ENCODE measurements at regions not wholly inside any gene's neighbourhood (a gene's known extent, or its start where the extent isn't known, plus 50 kb on each side); places are given as distances from the start of the nearest gene placed in this dataset.
"Not testable (repeated sequence)": the region's sequence is repeated elsewhere in the genome, so short reads cannot be mapped to it uniquely, and the experiment has no call there.

DNA sequence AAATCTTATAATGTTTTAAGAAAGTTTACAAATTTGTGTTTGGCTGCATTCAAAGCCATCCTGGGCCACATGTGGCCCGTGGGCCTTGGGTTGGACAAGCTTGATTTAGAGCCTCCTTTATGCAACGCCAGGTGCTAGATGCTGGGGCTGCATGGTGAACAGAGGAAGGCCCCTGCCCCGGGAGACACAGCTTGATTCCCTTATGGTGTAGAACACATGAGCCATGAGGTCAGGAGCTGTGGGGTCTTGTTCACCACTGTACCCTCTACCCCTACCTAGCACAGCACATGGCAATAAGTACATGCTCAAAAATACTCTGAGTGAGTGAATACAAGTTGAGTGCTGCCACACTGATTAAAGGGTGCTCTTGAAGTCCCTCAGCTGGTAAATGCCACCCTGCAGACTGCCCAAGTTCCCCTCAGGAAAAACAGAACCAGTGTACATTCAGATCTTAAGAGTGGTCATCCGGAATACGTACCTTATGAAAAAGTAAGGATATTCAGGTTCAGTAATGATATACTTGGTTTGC is 71.9 kb downstream of the ARRDC3 start:
- no peak for DNase-seq (ENCODE audit: low spot score)
- H3K4me1 Mint-ChIP-seq (ENCODE audit: unreplicated experiment): peaks cover 16% of the 10 kb centered on the region
- H3K27ac Mint-ChIP-seq (ENCODE audit: unreplicated experiment): no peak overlapping the region
- H3K4me3 Mint-ChIP-seq (ENCODE audit: unreplicated experiment): no peak overlapping the region
- no peaks in the 10 kb centered on the region for H3K9me3 Mint-ChIP-seq (ENCODE audit: unreplicated experiment)
- TF ChIP-seq CTCF (IDR thresholded peaks at IDR 0.05; ENCODE audit: unreplicated experiment): no peak
- no peaks in the 10 kb centered on the region for H3K36me3 Mint-ChIP-seq (ENCODE audit: low read depth, unreplicated experiment)
- H3K27me3 Mint-ChIP-seq (ENCODE audit: unreplicated experiment): peaks cover 4% of the 10 kb centered on the region

- H3K36me3 Mint-ChIP-seq (ENCODE audit: low read depth, unreplicated experiment); H3K9me3 Mint-ChIP-seq (ENCODE audit: unreplicated experiment); H3K27ac Mint-ChIP-seq (ENCODE audit: unreplicated experiment); H3K27me3 Mint-ChIP-seq (ENCODE audit: unreplicated experiment); H3K4me3 Mint-ChIP-seq (ENCODE audit: unreplicated experiment); DNase-seq (ENCODE audit: low spot score): not testable (repeated sequence)
- peaks cover 12% of the 10 kb centered on the region for H3K4me1 Mint-ChIP-seq (ENCODE audit: unreplicated experiment)
Measured at GRCh38 chr5:91308157-91308556, 75.0 kb downstream of the ARRDC3 start.

- no peak for TF ChIP-seq CTCF (IDR thresholded peaks at IDR 0.05; ENCODE audit: unreplicated experiment)
- no peaks in the 10 kb centered on the region for H3K36me3 Mint-ChIP-seq (ENCODE audit: low read depth, unreplicated experiment)
- H3K4me1 Mint-ChIP-seq (ENCODE audit: unreplicated experiment): peaks cover 7% of the 10 kb centered on the region
- no peak for DNase-seq (ENCODE audit: low spot score)
- H3K27me3 Mint-ChIP-seq (ENCODE audit: unreplicated experiment): no peaks in the 10 kb centered on the region
- no peaks in the 10 kb centered on the region for H3K9me3 Mint-ChIP-seq (ENCODE audit: unreplicated experiment)
- H3K27ac Mint-ChIP-seq (ENCODE audit: unreplicated experiment): no peak overlapping the region
- H3K4me3 Mint-ChIP-seq (ENCODE audit: unreplicated experiment): no peak overlapping the region
Measured at GRCh38 chr5:91307048-91307447, 76.1 kb downstream of the ARRDC3 start.

DNA sequence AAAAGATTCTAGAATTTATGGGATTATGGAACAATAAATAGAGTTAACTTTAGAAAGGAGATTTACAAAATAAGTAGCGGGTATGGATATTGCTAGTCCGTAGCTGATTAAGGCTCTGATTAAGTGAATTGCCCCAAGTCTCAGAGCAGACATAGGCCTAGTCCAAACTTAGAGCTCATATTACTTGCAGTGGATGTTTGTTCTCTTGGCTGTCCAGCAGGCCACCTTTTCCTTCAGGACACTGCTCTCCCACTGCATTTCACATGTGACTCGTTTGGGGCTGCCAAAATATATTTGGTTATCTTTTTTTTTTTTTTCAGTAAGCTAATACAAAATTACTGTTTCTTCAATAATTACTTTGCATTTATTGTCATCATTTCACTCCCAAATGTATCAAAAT is 76.6 kb downstream of the ARRDC3 start:
- TF ChIP-seq CTCF (IDR thresholded peaks at IDR 0.05; ENCODE audit: unreplicated experiment): no peak
- H3K4me3 Mint-ChIP-seq (ENCODE audit: unreplicated experiment): no peak overlapping the region
- H3K36me3 Mint-ChIP-seq (ENCODE audit: low read depth, unreplicated experiment): no peaks in the 10 kb centered on the region
- H3K9me3 Mint-ChIP-seq (ENCODE audit: unreplicated experiment): no peaks in the 10 kb centered on the region
- peaks cover 2% of the 10 kb centered on the region for H3K4me1 Mint-ChIP-seq (ENCODE audit: unreplicated experiment)
- no peaks in the 10 kb centered on the region for H3K27me3 Mint-ChIP-seq (ENCODE audit: unreplicated experiment)
- no peak overlapping the region for H3K27ac Mint-ChIP-seq (ENCODE audit: unreplicated experiment)
- no peak for DNase-seq (ENCODE audit: low spot score)

DNA sequence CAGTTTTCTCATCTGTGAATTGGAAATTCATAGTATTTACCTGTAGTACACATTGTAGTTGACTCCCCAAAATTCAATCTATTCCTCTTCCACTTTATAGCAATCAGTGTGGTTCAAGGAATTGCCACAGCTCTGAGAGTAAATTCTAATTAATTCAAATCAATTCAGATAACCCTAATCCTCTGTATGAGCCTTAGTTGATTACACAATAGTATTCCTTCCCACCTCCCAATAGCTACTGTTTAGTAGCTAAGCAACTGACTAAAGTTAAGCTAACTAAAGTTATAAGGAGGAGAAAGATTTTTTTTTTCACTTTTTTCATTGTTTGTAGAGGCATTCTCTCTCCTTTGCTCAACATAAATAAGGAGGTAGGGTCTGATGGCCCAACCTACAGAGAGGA is 77.5 kb downstream of the ARRDC3 start:
- Mint-ChIP-seq H3K27me3 (ENCODE audit: unreplicated experiment) (no peaks in the 10 kb centered on the region), H3K9me3 (ENCODE audit: unreplicated experiment) (no peaks in the 10 kb centered on the region), H3K27ac (ENCODE audit: unreplicated experiment) (no peak overlapping the region), H3K4me3 (ENCODE audit: unreplicated experiment) (no peak overlapping the region), H3K36me3 (ENCODE audit: low read depth, unreplicated experiment) (no peaks in the 10 kb centered on the region), H3K4me1 (ENCODE audit: unreplicated experiment) (no peaks in the 10 kb centered on the region)
- no peak for DNase-seq (ENCODE audit: low spot score)
- TF ChIP-seq CTCF (IDR thresholded peaks at IDR 0.05; ENCODE audit: unreplicated experiment): no peak

- not testable (repeated sequence) for H3K4me1 Mint-ChIP-seq (ENCODE audit: unreplicated experiment); DNase-seq (ENCODE audit: low spot score); H3K27me3 Mint-ChIP-seq (ENCODE audit: unreplicated experiment); H3K36me3 Mint-ChIP-seq (ENCODE audit: low read depth, unreplicated experiment); H3K27ac Mint-ChIP-seq (ENCODE audit: unreplicated experiment); H3K4me3 Mint-ChIP-seq (ENCODE audit: unreplicated experiment); H3K9me3 Mint-ChIP-seq (ENCODE audit: unreplicated experiment)
Measured at GRCh38 chr5:91304015-91304414, 79.1 kb downstream of the ARRDC3 start.
